Astrocyte (in vitro differentiated cells and primary cell): ENCODE measurements at regions not wholly inside any gene's neighbourhood (a gene's known extent, or its start where the extent isn't known, plus 50 kb on each side); places are given as distances from the start of the nearest gene placed in this dataset.

ENCODE experiments used
- DNase-seq: peaks from one replicate; pipeline ENCODE4 v3.0.0-alpha.2; 2010; ENCODE audit warnings: low read depth
- FAIRE-seq: peaks from 2 replicates; lab custom pipeline; 2011; peaks lifted over from hg19 to GRCh38; lab: Jason Lieb, UNC
- H2AFZ ChIP-seq: 2 replicates; pipeline ENCODE4 v1.6.0; 2012; ENCODE audit warnings: low read depth, low read length, inconsistent platforms
- H3K27ac ChIP-seq: 2 replicates; pipeline ENCODE4 v1.5.1; 2011; ENCODE audit warnings: low read depth, low read length, inconsistent platforms
- H3K27me3 ChIP-seq: 2 replicates; pipeline ENCODE4 v1.6.0; 2011; ENCODE audit warnings: low read length, inconsistent platforms; ENCODE audit not compliant: insufficient read depth
- H3K36me3 ChIP-seq: 2 replicates; pipeline ENCODE4 v1.5.1; 2011; ENCODE audit warnings: low read length, inconsistent platforms; ENCODE audit not compliant: insufficient read depth
- H3K4me1 ChIP-seq: 2 replicates; pipeline ENCODE4 v1.5.1; 2011; ENCODE audit warnings: low read length, inconsistent platforms; ENCODE audit not compliant: insufficient read depth
- H3K4me2 ChIP-seq: 2 replicates; pipeline ENCODE4 v1.6.0; 2012; ENCODE audit warnings: low read length, inconsistent platforms
- H3K4me3 ChIP-seq: 2 replicates; pipeline ENCODE4 v1.5.1; 2011; ENCODE audit warnings: low read depth, mild to moderate bottlenecking, low read length, inconsistent platforms; ENCODE audit not compliant: insufficient read depth
- H3K79me2 ChIP-seq: 2 replicates; pipeline ENCODE4 v1.6.0; 2012; ENCODE audit warnings: mild to moderate bottlenecking, low read length, inconsistent platforms; ENCODE audit not compliant: insufficient read depth
- H3K9ac ChIP-seq: 2 replicates; pipeline ENCODE4 v1.6.0; 2012; ENCODE audit warnings: mild to moderate bottlenecking, low read length, inconsistent platforms
- H3K9me3 ChIP-seq: 2 replicates; pipeline ENCODE4 v1.5.1; 2012; ENCODE audit warnings: low read depth, mild to moderate bottlenecking, low read length, inconsistent platforms; ENCODE audit not compliant: insufficient read depth
- H4K20me1 ChIP-seq: 2 replicates; pipeline ENCODE4 v1.6.0; 2012; ENCODE audit warnings: low read length, inconsistent platforms; ENCODE audit not compliant: insufficient read depth
- H3K27ac Mint-ChIP-seq: one replicate; pipeline ENCODE4 v1.8.0; 2021; ENCODE audit warnings: mild to moderate bottlenecking, mixed read lengths; ENCODE audit not compliant: unreplicated experiment
- H3K27me3 Mint-ChIP-seq: one replicate; pipeline ENCODE4 v1.8.0; 2021; ENCODE audit warnings: low read depth, mixed read lengths; ENCODE audit not compliant: unreplicated experiment
- H3K36me3 Mint-ChIP-seq: one replicate; pipeline ENCODE4 v1.8.0; 2021; ENCODE audit warnings: low read depth, mixed read lengths; ENCODE audit not compliant: unreplicated experiment
- H3K4me1 Mint-ChIP-seq: one replicate; pipeline ENCODE4 v1.8.0; 2021; ENCODE audit warnings: low read depth, mixed read lengths; ENCODE audit not compliant: unreplicated experiment
- H3K4me3 Mint-ChIP-seq: one replicate; pipeline ENCODE4 v1.8.0; 2021; ENCODE audit warnings: mild to moderate bottlenecking, moderate library complexity, mixed read lengths; ENCODE audit not compliant: unreplicated experiment
- H3K9me3 Mint-ChIP-seq: one replicate; pipeline ENCODE4 v1.8.0; 2021; ENCODE audit warnings: mild to moderate bottlenecking, mixed read lengths; ENCODE audit not compliant: unreplicated experiment
- EZH2 ChIP-seq: IDR thresholded peaks from 2 replicates; pipeline ENCODE4 v1.6.1; 2012; ENCODE audit warnings: mild to moderate bottlenecking, low read length, inconsistent platforms; ENCODE audit not compliant: insufficient read depth
- TF ChIP-seq, protein P1 (sequence below): IDR thresholded peaks from 2 replicates; pipeline ENCODE4 v1.5.1; 2011; ENCODE audit warnings: low read depth, mild to moderate bottlenecking, inconsistent platforms, low read length, moderate library complexity; ENCODE audit not compliant: insufficient read depth

- no peak overlapping the region for H3K4me2 ChIP-seq
- H3K79me2 ChIP-seq, result no peaks in the 10 kb centered on the region
Observed at GRCh38 chr3:151615464-151615863, 118.3 kb upstream of the AADACL2 start.

GRCh38 chr3:151612115-151612514, 121.6 kb upstream of the AADACL2 start:
- Histone ChIP-seq H4K20me1 (no peaks in the 10 kb centered on the region), H3K79me2 (no peaks in the 10 kb centered on the region), H3K27ac (no peak overlapping the region), H3K4me2 (no peak overlapping the region), H3K27me3 (no peaks in the 10 kb centered on the region), H3K4me1 (no peaks in the 10 kb centered on the region), H3K4me3 (no peak overlapping the region), H3K9me3 (no peaks in the 10 kb centered on the region), H3K9ac (no peak overlapping the region), H3K36me3 (no peaks in the 10 kb centered on the region), H2AFZ (no peak overlapping the region)
- Mint-ChIP-seq H3K27me3 (no peaks in the 10 kb centered on the region), H3K27ac (no peak overlapping the region), H3K4me3 (no peak overlapping the region), H3K4me1 (no peaks in the 10 kb centered on the region), H3K9me3 (no peaks in the 10 kb centered on the region), H3K36me3 (no peaks in the 10 kb centered on the region)
- no peak for TF ChIP-seq EZH2
- TF ChIP-seq, protein P1, sequence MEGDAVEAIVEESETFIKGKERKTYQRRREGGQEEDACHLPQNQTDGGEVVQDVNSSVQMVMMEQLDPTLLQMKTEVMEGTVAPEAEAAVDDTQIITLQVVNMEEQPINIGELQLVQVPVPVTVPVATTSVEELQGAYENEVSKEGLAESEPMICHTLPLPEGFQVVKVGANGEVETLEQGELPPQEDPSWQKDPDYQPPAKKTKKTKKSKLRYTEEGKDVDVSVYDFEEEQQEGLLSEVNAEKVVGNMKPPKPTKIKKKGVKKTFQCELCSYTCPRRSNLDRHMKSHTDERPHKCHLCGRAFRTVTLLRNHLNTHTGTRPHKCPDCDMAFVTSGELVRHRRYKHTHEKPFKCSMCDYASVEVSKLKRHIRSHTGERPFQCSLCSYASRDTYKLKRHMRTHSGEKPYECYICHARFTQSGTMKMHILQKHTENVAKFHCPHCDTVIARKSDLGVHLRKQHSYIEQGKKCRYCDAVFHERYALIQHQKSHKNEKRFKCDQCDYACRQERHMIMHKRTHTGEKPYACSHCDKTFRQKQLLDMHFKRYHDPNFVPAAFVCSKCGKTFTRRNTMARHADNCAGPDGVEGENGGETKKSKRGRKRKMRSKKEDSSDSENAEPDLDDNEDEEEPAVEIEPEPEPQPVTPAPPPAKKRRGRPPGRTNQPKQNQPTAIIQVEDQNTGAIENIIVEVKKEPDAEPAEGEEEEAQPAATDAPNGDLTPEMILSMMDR, result no peak
- DNase-seq, result peak; percentile 3
- FAIRE-seq, result no peak

More at GRCh38 chr3:151615464-151615863, 118.3 kb upstream of the AADACL2 start:
- DNase-seq, result no peak
- Mint-ChIP-seq H3K9me3 (no peaks in the 10 kb centered on the region), H3K36me3 (no peaks in the 10 kb centered on the region), H3K27ac (no peak overlapping the region), H3K27me3 (no peaks in the 10 kb centered on the region), H3K4me3 (no peak overlapping the region), H3K4me1 (no peaks in the 10 kb centered on the region)
- Histone ChIP-seq H3K27ac (no peak overlapping the region), H2AFZ (no peak overlapping the region), H3K36me3 (no peaks in the 10 kb centered on the region), H4K20me1 (no peaks in the 10 kb centered on the region), H3K4me1 (no peaks in the 10 kb centered on the region), H3K27me3 (no peaks in the 10 kb centered on the region), H3K9me3 (no peaks in the 10 kb centered on the region), H3K4me3 (no peak overlapping the region), H3K9ac (no peak overlapping the region)
- no peak for TF ChIP-seq EZH2
- TF ChIP-seq, protein P1, result no peak
- FAIRE-seq, result no peak

DNA sequence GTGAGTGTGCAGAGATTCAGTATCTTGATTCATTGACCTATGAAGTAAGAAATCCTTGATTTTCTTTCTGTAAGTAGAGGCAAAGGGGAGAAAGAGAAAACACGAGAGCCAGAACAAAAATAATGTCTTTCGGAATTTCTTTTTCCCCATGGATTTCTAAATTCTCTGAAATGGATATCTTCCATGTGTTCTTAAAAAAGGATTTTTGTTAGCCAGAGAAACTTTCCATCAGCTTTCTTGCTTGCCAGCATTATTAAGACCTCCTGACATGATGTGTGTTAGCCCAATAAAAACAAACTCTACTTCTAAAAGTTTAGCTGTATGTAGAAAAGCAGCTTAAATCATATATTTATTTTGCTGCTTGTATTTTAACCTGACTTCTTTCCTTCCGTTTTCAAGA, 122.3 kb upstream of the AADACL2 start:
- Histone ChIP-seq H3K27ac (no peak overlapping the region), H3K36me3 (no peaks in the 10 kb centered on the region), H3K4me1 (no peaks in the 10 kb centered on the region), H3K9ac (no peak overlapping the region), H3K4me2 (no peak overlapping the region), H3K79me2 (no peaks in the 10 kb centered on the region), H4K20me1 (no peaks in the 10 kb centered on the region), H2AFZ (no peak overlapping the region), H3K4me3 (no peak overlapping the region), H3K9me3 (no peaks in the 10 kb centered on the region), H3K27me3 (no peaks in the 10 kb centered on the region)
- H3K36me3 Mint-ChIP-seq, result no peaks in the 10 kb centered on the region
- H3K27me3 Mint-ChIP-seq, result no peaks in the 10 kb centered on the region
- TF ChIP-seq, protein P1, result no peak
- TF ChIP-seq EZH2, result no peak
- no peak for DNase-seq
- FAIRE-seq, result no peak
- H3K9me3 Mint-ChIP-seq, result no peaks in the 10 kb centered on the region
- H3K27ac Mint-ChIP-seq, result no peak overlapping the region
- H3K4me1 Mint-ChIP-seq, result no peaks in the 10 kb centered on the region
- no peak overlapping the region for H3K4me3 Mint-ChIP-seq
